BJ (cell line): ENCODE measurements at regions not wholly inside any gene's neighbourhood (a gene's known extent, or its start where the extent isn't known, plus 50 kb on each side); places are given as distances from the start of the nearest gene placed in this dataset.
"Not testable (repeated sequence)": the region's sequence is repeated elsewhere in the genome, so short reads cannot be mapped to it uniquely, and the experiment has no call there.

Experiments
- CTCF ChIA-PET: fragments of 350-600 bp; formaldehyde crosslinking; extraction: SDS; loops from one replicate; lab custom pipeline; 2021; ENCODE audit warnings: antibody characterized with exemption, inconsistent platforms; lab: Yijun Ruan, JAX
- POLR2A ChIA-PET: fragments of 300-600 bp; sonication (Branson Sonifier 250); formaldehyde crosslinking; extraction: SDS; loops from one replicate; lab custom pipeline; 2021; ENCODE audit warnings: antibody characterized with exemption; lab: Charles Lee
- DNase-seq: peaks from one replicate; pipeline ENCODE4 v3.0.0-alpha.2; 2011; ENCODE audit warnings: low read depth
- H3K27me3 ChIP-seq: 2 replicates; pipeline ENCODE4 v1.6.0; 2011; ENCODE audit warnings: low read length; ENCODE audit not compliant: control insufficient read depth, insufficient read depth
- H3K36me3 ChIP-seq: 2 replicates; pipeline ENCODE4 v1.5.1; 2011; ENCODE audit warnings: low read length; ENCODE audit not compliant: control insufficient read depth, insufficient read depth
- H3K4me3 ChIP-seq: 2 replicates; pipeline ENCODE4 v1.5.1; 2011; ENCODE audit warnings: low read depth, mild to moderate bottlenecking, control low read depth, low read length
- CTCF ChIP-seq: IDR thresholded peaks from 2 replicates; pipeline ENCODE4 v1.5.1; 2011; ENCODE audit warnings: low read depth, mild to moderate bottlenecking, control low read depth, inconsistent platforms, low read length, moderate library complexity; ENCODE audit not compliant: insufficient read depth

- H3K4me3 ChIP-seq, H3K27me3 ChIP-seq, H3K36me3 ChIP-seq, POLR2A ChIA-PET, CTCF ChIA-PET, DNase-seq: not testable (repeated sequence)
Observed at GRCh38 chr11:67758467-67758866, 84.0 kb upstream of the ALDH3B2 start.

GRCh38 chr11:67758009-67758408 is 83.6 kb upstream of the ALDH3B2 start:
- H3K4me3 ChIP-seq, DNase-seq, H3K36me3 ChIP-seq, CTCF ChIA-PET, H3K27me3 ChIP-seq, POLR2A ChIA-PET: not testable (repeated sequence)

- CTCF ChIA-PET, H3K36me3 ChIP-seq, DNase-seq, H3K4me3 ChIP-seq, POLR2A ChIA-PET, H3K27me3 ChIP-seq: not testable (repeated sequence)
Observed at GRCh38 chr11:67753820-67754219, 79.4 kb upstream of the ALDH3B2 start.

- no peak for DNase-seq
- POLR2A ChIA-PET = no interaction called here
- no peak overlapping the region for H3K4me3 ChIP-seq
- no peaks in the 10 kb centered on the region; the same call in 1 of the 2 replicates for H3K27me3 ChIP-seq
- H3K36me3 ChIP-seq = no peaks in the 10 kb centered on the region
- no peak for TF ChIP-seq CTCF
- CTCF ChIA-PET = no interaction called here
Observed at GRCh38 chr11:67745181-67745726, 70.8 kb upstream of the ALDH3B2 start.

- POLR2A ChIA-PET, DNase-seq, CTCF ChIA-PET, H3K36me3 ChIP-seq, H3K4me3 ChIP-seq, H3K27me3 ChIP-seq: not testable (repeated sequence)
Observed at GRCh38 chr11:67744231-67744630, 69.8 kb upstream of the ALDH3B2 start.

- POLR2A ChIA-PET, CTCF ChIA-PET, H3K4me3 ChIP-seq, H3K27me3 ChIP-seq, DNase-seq, H3K36me3 ChIP-seq: not testable (repeated sequence)
Observed at GRCh38 chr11:67738231-67738630, 63.8 kb upstream of the ALDH3B2 start.

GRCh38 chr11:67737562-67738080 is 63.2 kb upstream of the ALDH3B2 start:
- CTCF ChIA-PET, H3K27me3 ChIP-seq, H3K4me3 ChIP-seq, DNase-seq, H3K36me3 ChIP-seq, POLR2A ChIA-PET: not testable (repeated sequence)

- TF ChIP-seq CTCF = peak; percentile 24
- H3K36me3 ChIP-seq = no peaks in the 10 kb centered on the region
- H3K4me3 ChIP-seq = no peak overlapping the region
- POLR2A ChIA-PET = no interaction called here
- CTCF ChIA-PET = no interaction called here
- DNase-seq = no peak
- no peaks in the 10 kb centered on the region; the same call in 1 of the 2 replicates for H3K27me3 ChIP-seq
Observed at GRCh38 chr11:67732045-67732787, 57.8 kb upstream of the ALDH3B2 start.
